ENCODE measurements at regions not wholly inside any gene's neighbourhood (a gene's known extent, or its start where the extent isn't known, plus 50 kb on each side); places are given as distances from the start of the nearest gene placed in this dataset.

DNA sequence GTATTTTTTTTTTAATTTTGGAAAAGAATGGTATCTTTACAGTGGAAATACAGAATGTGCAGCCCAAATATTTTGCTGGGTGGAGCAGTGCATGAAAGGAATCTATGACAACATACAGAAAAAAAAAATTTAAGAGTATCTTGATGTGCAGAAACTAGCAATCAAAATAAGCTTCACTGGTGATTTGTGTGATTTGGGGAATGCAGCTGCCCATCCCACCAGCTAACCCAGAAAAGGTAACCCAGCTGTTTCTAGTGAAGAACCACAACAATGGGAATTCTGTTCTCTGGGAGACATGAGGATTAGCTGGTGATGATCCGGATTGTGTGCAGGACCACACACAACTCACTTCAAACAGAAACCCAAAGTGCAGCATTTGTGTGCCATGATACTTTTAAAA is 375.5 kb downstream of the SEMA3D start:
- DNase-seq (no peak), ATAC-seq (no peak)
- Histone ChIP-seq H3K4me3 (no peak overlapping the region), H3K27ac (no peak overlapping the region), H3K9me3 (no peaks in the 10 kb centered on the region), H3K36me3 (no peaks in the 10 kb centered on the region), H3K27me3 (no peaks in the 10 kb centered on the region), H3K4me1 (peaks cover 0 to 10% (median 0%) of the 10 kb centered on the region in 12 donors)
- no peak for TF ChIP-seq POLR2A (IDR thresholded peaks at IDR 0.05)
- TF ChIP-seq, protein P1, sequence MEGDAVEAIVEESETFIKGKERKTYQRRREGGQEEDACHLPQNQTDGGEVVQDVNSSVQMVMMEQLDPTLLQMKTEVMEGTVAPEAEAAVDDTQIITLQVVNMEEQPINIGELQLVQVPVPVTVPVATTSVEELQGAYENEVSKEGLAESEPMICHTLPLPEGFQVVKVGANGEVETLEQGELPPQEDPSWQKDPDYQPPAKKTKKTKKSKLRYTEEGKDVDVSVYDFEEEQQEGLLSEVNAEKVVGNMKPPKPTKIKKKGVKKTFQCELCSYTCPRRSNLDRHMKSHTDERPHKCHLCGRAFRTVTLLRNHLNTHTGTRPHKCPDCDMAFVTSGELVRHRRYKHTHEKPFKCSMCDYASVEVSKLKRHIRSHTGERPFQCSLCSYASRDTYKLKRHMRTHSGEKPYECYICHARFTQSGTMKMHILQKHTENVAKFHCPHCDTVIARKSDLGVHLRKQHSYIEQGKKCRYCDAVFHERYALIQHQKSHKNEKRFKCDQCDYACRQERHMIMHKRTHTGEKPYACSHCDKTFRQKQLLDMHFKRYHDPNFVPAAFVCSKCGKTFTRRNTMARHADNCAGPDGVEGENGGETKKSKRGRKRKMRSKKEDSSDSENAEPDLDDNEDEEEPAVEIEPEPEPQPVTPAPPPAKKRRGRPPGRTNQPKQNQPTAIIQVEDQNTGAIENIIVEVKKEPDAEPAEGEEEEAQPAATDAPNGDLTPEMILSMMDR (IDR thresholded peaks at IDR 0.05) = no peak
- WGBS, 4 donors = 36 to 63% (median 59%) methylated on average over 1 of the region's 1 CpG
- intact Hi-C loops (cut with DNase I) = no loop called here

DNA sequence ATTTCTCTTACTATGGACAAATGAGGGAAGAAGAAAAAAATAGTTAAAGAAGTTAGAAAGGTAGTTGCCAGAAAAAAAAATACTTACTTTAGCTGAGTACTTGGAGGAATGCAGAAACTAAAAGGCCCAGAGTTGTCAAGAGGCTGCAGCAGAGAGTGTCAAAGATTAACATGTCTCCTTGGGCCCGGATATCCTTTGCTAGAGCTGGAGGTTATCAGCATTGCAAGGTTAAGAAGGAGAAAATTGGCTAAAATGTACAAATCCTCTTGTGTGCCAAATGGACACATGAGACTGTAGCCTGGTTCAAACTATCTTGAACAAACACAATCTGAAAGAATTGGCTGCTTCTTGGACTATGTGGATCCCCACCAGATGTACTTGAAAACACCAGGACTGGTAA is 377.0 kb downstream of the SEMA3D start:
- H3K27me3 ChIP-seq = no peaks in the 10 kb centered on the region
- no peaks in the 10 kb centered on the region for H3K9me3 ChIP-seq
- no peak overlapping the region for H3K27ac ChIP-seq
- peaks cover 0 to 10% (median 0%) of the 10 kb centered on the region in 12 donors for H3K4me1 ChIP-seq
- no peaks in the 10 kb centered on the region for H3K36me3 ChIP-seq
- no peak for ATAC-seq
- H3K4me3 ChIP-seq = no peak overlapping the region
- no peak for DNase-seq
- intact Hi-C loops (cut with DNase I) = no loop called here
- WGBS, 4 donors = 41 to 57% (median 49%) methylated on average over 1 of the region's 1 CpG
- no peak for TF ChIP-seq POLR2A (IDR thresholded peaks at IDR 0.05)
- TF ChIP-seq, protein P1 (IDR thresholded peaks at IDR 0.05) = no peak

DNA sequence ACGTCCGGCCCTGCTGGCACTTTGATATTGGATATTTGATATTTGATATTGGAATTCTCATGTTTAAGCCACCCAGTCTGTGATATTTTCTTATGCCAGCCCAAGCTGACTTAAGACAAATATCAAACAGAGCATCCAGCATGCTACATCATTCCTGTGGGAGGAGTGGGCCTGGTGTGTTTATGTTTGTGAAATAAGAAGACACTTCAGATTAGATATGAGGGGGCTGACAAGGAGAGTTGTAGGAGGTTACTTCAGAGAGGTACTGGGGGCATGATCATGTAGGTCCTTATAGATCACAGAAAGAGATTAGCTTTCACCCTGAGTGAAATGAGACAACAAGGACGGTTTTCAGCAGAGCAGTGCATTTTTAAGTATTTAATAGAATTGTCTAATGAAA is 382.9 kb downstream of the SEMA3D start:
- no peak for TF ChIP-seq POLR2A (IDR thresholded peaks at IDR 0.05)
- TF ChIP-seq, protein P1 (IDR thresholded peaks at IDR 0.05) = no peak
- intact Hi-C loops (cut with DNase I) = no loop called here

DNA sequence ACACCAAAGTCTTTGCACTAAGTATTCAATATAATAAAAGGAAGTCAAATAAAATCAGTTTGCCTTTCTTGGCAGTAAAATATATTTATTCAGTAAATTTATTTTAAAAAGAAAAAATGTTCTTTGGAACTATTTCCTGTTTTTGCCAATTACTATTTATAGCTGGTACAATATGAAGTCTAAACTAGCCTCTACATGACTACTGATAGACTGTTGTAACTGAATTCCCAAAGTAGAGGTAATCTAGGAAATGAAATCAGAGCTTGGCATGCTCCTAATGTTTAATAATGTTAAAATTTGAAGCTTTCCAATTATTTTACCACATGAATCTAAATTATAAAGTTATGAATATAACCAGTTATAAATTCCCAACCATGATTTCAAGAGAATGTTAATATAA is 385.5 kb downstream of the SEMA3D start:
- ATAC-seq (no peak), DNase-seq (no peak)
- peaks cover 0 to 7% (median 0%) of the 10 kb centered on the region in 12 donors for H3K9me3 ChIP-seq
- no peak overlapping the region for H3K4me3 ChIP-seq
- TF ChIP-seq, protein P1 (IDR thresholded peaks at IDR 0.05) = no peak
- no peak for TF ChIP-seq POLR2A (IDR thresholded peaks at IDR 0.05)
- H3K36me3 ChIP-seq = no peaks in the 10 kb centered on the region
- peaks cover 0 to 24% (median 3%) of the 10 kb centered on the region in 12 donors for H3K4me1 ChIP-seq
- H3K27ac ChIP-seq = no peak overlapping the region
- no peaks in the 10 kb centered on the region for H3K27me3 ChIP-seq
- intact Hi-C loops (cut with DNase I) = no loop called here

More for the DNA sequence above, 382.9 kb downstream of the SEMA3D start:
- Histone ChIP-seq H3K36me3 (no peaks in the 10 kb centered on the region), H3K4me3 (no peak overlapping the region), H3K4me1 (peaks cover 0 to 23% (median 3%) of the 10 kb centered on the region in 12 donors), H3K27ac (no peak overlapping the region), H3K27me3 (no peaks in the 10 kb centered on the region), H3K9me3 (no peaks in the 10 kb centered on the region)
- no peak for ATAC-seq
- no peak for DNase-seq
- WGBS, 4 donors = 91 to 96% (median 93%) methylated on average over 3 of the region's 3 CpGs
